Astrocyte (in vitro differentiated cells and primary cell): ENCODE measurements at regions not wholly inside any gene's neighbourhood (a gene's known extent, or its start where the extent isn't known, plus 50 kb on each side); places are given as distances from the start of the nearest gene placed in this dataset.

Source experiments
- DNase-seq: peaks from one replicate; pipeline ENCODE4 v3.0.0-alpha.2; 2010; ENCODE audit warnings: low read depth
- FAIRE-seq: peaks from 2 replicates; lab custom pipeline; 2011; peaks lifted over from hg19 to GRCh38; lab: Jason Lieb, UNC
- H2AFZ ChIP-seq: 2 replicates; pipeline ENCODE4 v1.6.0; 2012; ENCODE audit warnings: low read depth, low read length, inconsistent platforms
- H3K27ac ChIP-seq: 2 replicates; pipeline ENCODE4 v1.5.1; 2011; ENCODE audit warnings: low read depth, low read length, inconsistent platforms
- H3K27me3 ChIP-seq: 2 replicates; pipeline ENCODE4 v1.6.0; 2011; ENCODE audit warnings: low read length, inconsistent platforms; ENCODE audit not compliant: insufficient read depth
- H3K36me3 ChIP-seq: 2 replicates; pipeline ENCODE4 v1.5.1; 2011; ENCODE audit warnings: low read length, inconsistent platforms; ENCODE audit not compliant: insufficient read depth
- H3K4me1 ChIP-seq: 2 replicates; pipeline ENCODE4 v1.5.1; 2011; ENCODE audit warnings: low read length, inconsistent platforms; ENCODE audit not compliant: insufficient read depth
- H3K4me2 ChIP-seq: 2 replicates; pipeline ENCODE4 v1.6.0; 2012; ENCODE audit warnings: low read length, inconsistent platforms
- H3K4me3 ChIP-seq: 2 replicates; pipeline ENCODE4 v1.5.1; 2011; ENCODE audit warnings: low read depth, mild to moderate bottlenecking, low read length, inconsistent platforms; ENCODE audit not compliant: insufficient read depth
- H3K79me2 ChIP-seq: 2 replicates; pipeline ENCODE4 v1.6.0; 2012; ENCODE audit warnings: mild to moderate bottlenecking, low read length, inconsistent platforms; ENCODE audit not compliant: insufficient read depth
- H3K9ac ChIP-seq: 2 replicates; pipeline ENCODE4 v1.6.0; 2012; ENCODE audit warnings: mild to moderate bottlenecking, low read length, inconsistent platforms
- H3K9me3 ChIP-seq: 2 replicates; pipeline ENCODE4 v1.5.1; 2012; ENCODE audit warnings: low read depth, mild to moderate bottlenecking, low read length, inconsistent platforms; ENCODE audit not compliant: insufficient read depth
- H4K20me1 ChIP-seq: 2 replicates; pipeline ENCODE4 v1.6.0; 2012; ENCODE audit warnings: low read length, inconsistent platforms; ENCODE audit not compliant: insufficient read depth
- H3K27ac Mint-ChIP-seq: one replicate; pipeline ENCODE4 v1.8.0; 2021; ENCODE audit warnings: mild to moderate bottlenecking, mixed read lengths; ENCODE audit not compliant: unreplicated experiment
- H3K27me3 Mint-ChIP-seq: one replicate; pipeline ENCODE4 v1.8.0; 2021; ENCODE audit warnings: low read depth, mixed read lengths; ENCODE audit not compliant: unreplicated experiment
- H3K36me3 Mint-ChIP-seq: one replicate; pipeline ENCODE4 v1.8.0; 2021; ENCODE audit warnings: low read depth, mixed read lengths; ENCODE audit not compliant: unreplicated experiment
- H3K4me1 Mint-ChIP-seq: one replicate; pipeline ENCODE4 v1.8.0; 2021; ENCODE audit warnings: low read depth, mixed read lengths; ENCODE audit not compliant: unreplicated experiment
- H3K4me3 Mint-ChIP-seq: one replicate; pipeline ENCODE4 v1.8.0; 2021; ENCODE audit warnings: mild to moderate bottlenecking, moderate library complexity, mixed read lengths; ENCODE audit not compliant: unreplicated experiment
- H3K9me3 Mint-ChIP-seq: one replicate; pipeline ENCODE4 v1.8.0; 2021; ENCODE audit warnings: mild to moderate bottlenecking, mixed read lengths; ENCODE audit not compliant: unreplicated experiment
- EZH2 ChIP-seq: IDR thresholded peaks from 2 replicates; pipeline ENCODE4 v1.6.1; 2012; ENCODE audit warnings: mild to moderate bottlenecking, low read length, inconsistent platforms; ENCODE audit not compliant: insufficient read depth
- TF ChIP-seq, protein P1 (sequence below): IDR thresholded peaks from 2 replicates; pipeline ENCODE4 v1.5.1; 2011; ENCODE audit warnings: low read depth, mild to moderate bottlenecking, inconsistent platforms, low read length, moderate library complexity; ENCODE audit not compliant: insufficient read depth

- no peak overlapping the region for H3K27ac ChIP-seq
- no peak overlapping the region for H3K9ac ChIP-seq
- H2AFZ ChIP-seq: no peak overlapping the region
- no peaks in the 10 kb centered on the region for H3K36me3 ChIP-seq
- Mint-ChIP-seq H3K36me3 (no peaks in the 10 kb centered on the region), H3K27ac (no peak overlapping the region), H3K27me3 (no peaks in the 10 kb centered on the region), H3K4me1 (no peaks in the 10 kb centered on the region), H3K4me3 (no peak overlapping the region), H3K9me3 (no peaks in the 10 kb centered on the region)
- no peak overlapping the region for H3K4me3 ChIP-seq
- DNase-seq (no peak), FAIRE-seq (no peak)
- H3K9me3 ChIP-seq: no peaks in the 10 kb centered on the region
- H3K4me2 ChIP-seq: no peak overlapping the region
- no peaks in the 10 kb centered on the region for H3K27me3 ChIP-seq
- no peaks in the 10 kb centered on the region for H3K4me1 ChIP-seq
- H3K79me2 ChIP-seq: no peaks in the 10 kb centered on the region
- H4K20me1 ChIP-seq: no peaks in the 10 kb centered on the region
- TF ChIP-seq, protein P1, sequence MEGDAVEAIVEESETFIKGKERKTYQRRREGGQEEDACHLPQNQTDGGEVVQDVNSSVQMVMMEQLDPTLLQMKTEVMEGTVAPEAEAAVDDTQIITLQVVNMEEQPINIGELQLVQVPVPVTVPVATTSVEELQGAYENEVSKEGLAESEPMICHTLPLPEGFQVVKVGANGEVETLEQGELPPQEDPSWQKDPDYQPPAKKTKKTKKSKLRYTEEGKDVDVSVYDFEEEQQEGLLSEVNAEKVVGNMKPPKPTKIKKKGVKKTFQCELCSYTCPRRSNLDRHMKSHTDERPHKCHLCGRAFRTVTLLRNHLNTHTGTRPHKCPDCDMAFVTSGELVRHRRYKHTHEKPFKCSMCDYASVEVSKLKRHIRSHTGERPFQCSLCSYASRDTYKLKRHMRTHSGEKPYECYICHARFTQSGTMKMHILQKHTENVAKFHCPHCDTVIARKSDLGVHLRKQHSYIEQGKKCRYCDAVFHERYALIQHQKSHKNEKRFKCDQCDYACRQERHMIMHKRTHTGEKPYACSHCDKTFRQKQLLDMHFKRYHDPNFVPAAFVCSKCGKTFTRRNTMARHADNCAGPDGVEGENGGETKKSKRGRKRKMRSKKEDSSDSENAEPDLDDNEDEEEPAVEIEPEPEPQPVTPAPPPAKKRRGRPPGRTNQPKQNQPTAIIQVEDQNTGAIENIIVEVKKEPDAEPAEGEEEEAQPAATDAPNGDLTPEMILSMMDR: no peak
- TF ChIP-seq EZH2: no peak
Observed at GRCh38 chr7:32257621-32258020, 187.4 kb upstream of the PDE1C start.

DNA sequence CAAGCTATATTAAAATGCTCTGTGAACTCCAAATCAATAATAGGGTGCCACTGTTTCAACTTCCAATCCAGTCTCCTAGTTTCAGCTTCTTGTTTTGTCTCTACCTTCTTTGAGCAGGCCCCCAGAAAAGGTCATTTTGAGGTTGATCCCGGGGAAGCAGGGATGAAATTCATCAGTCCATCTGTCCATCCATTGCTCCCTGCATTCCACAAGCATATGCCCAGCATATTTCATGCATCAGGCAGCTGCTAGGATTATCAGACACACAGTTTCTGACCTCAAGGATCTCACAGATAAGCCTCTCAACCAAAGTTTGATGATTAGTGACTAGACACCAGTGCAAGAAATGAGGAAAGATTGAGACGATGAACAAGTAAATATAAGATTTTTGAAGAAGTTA lies 186.6 kb upstream of the PDE1C start:
- Histone ChIP-seq H3K9ac (no peak overlapping the region), H4K20me1 (no peaks in the 10 kb centered on the region), H3K27me3 (no peaks in the 10 kb centered on the region), H3K27ac (no peak overlapping the region), H3K4me3 (no peak overlapping the region), H3K4me2 (no peak overlapping the region), H3K9me3 (no peaks in the 10 kb centered on the region), H2AFZ (no peak overlapping the region), H3K4me1 (no peaks in the 10 kb centered on the region), H3K36me3 (no peaks in the 10 kb centered on the region), H3K79me2 (no peaks in the 10 kb centered on the region)
- no peak overlapping the region for H3K27ac Mint-ChIP-seq
- H3K36me3 Mint-ChIP-seq: no peaks in the 10 kb centered on the region
- no peaks in the 10 kb centered on the region for H3K27me3 Mint-ChIP-seq
- no peak for TF ChIP-seq EZH2
- TF ChIP-seq, protein P1: no peak
- H3K4me3 Mint-ChIP-seq: no peak overlapping the region
- H3K4me1 Mint-ChIP-seq: no peaks in the 10 kb centered on the region
- H3K9me3 Mint-ChIP-seq: no peaks in the 10 kb centered on the region
- FAIRE-seq: no peak
- DNase-seq: no peak

GRCh38 chr7:32256376-32256775 lies 186.2 kb upstream of the PDE1C start:
- H3K4me2 ChIP-seq: no peak overlapping the region
- H3K79me2 ChIP-seq: no peaks in the 10 kb centered on the region
- FAIRE-seq (no peak), DNase-seq (no peak)
- no peak overlapping the region for H2AFZ ChIP-seq
- H3K9me3 ChIP-seq: no peaks in the 10 kb centered on the region
- no peaks in the 10 kb centered on the region for H3K9me3 Mint-ChIP-seq
- H3K27me3 ChIP-seq: no peaks in the 10 kb centered on the region
- H3K36me3 Mint-ChIP-seq: no peaks in the 10 kb centered on the region
- peaks cover under 1% of the 10 kb centered on the region for H3K27me3 Mint-ChIP-seq
- H3K4me3 Mint-ChIP-seq: no peak overlapping the region
- no peaks in the 10 kb centered on the region for H3K4me1 ChIP-seq
- TF ChIP-seq, protein P1: no peak
- TF ChIP-seq EZH2: no peak
- no peaks in the 10 kb centered on the region for H3K36me3 ChIP-seq
- no peak overlapping the region for H3K27ac Mint-ChIP-seq
- H3K4me1 Mint-ChIP-seq: no peaks in the 10 kb centered on the region
- H3K4me3 ChIP-seq: no peak overlapping the region
- no peak overlapping the region for H3K9ac ChIP-seq
- H4K20me1 ChIP-seq: no peaks in the 10 kb centered on the region
- no peak overlapping the region for H3K27ac ChIP-seq
